NCI-H345 (cell line): ENCODE measurements at regions not wholly inside any gene's neighbourhood (a gene's known extent, or its start where the extent isn't known, plus 50 kb on each side); places are given as distances from the start of the nearest gene placed in this dataset.

Source experiments
- DNase-seq: peaks from one replicate; lab custom pipeline; 2025; lab: John Stamatoyannopoulos, UW

- no peak for DNase-seq
Observed at GRCh38 chr14:56501909-56502530, 77.6 kb upstream of the TMEM260 start.

GRCh38 chr14:56505361-56505760 lies 74.2 kb upstream of the TMEM260 start:
- no peak for DNase-seq

- DNase-seq: no peak
Observed at GRCh38 chr14:56512521-56512920, 67.1 kb upstream of the TMEM260 start.

- no peak for DNase-seq
Observed at GRCh38 chr14:56514663-56515371, 64.8 kb upstream of the TMEM260 start.

GRCh38 chr14:56515739-56516138 lies 63.9 kb upstream of the TMEM260 start:
- no peak for DNase-seq

GRCh38 chr14:56522403-56522802 lies 57.2 kb upstream of the TMEM260 start:
- DNase-seq: no peak

GRCh38 chr14:56524971-56525677 lies 54.5 kb upstream of the TMEM260 start:
- peak; percentile 5 for DNase-seq

GRCh38 chr14:56528927-56529326 lies 50.7 kb upstream of the TMEM260 start:
- DNase-seq: no peak
